Heart left ventricle (tissue), 13 donors: ENCODE measurements at regions not wholly inside any gene's neighbourhood (a gene's known extent, or its start where the extent isn't known, plus 50 kb on each side); places are given as distances from the start of the nearest gene placed in this dataset.

Source experiments
- CTCF ChIP-seq, 12 donors: fragments of 200-600 bp; sonication (generic) in 4 of 12; IDR thresholded peaks; one replicate each; pipeline versions ENCODE4 v1.5.0 to v1.8.0; 2018 to 2022; ENCODE audit warnings: antibody characterized with exemption in 12 of 12, mild to moderate bottlenecking in 5 of 12
- POLR2A ChIP-seq, 2 donors: fragments of 450-650 bp; IDR thresholded peaks; one replicate each; pipeline ENCODE4 v1.6.1; 2017; ENCODE audit warnings: antibody characterized with exemption in 2 of 2, mild to moderate bottlenecking in 2 of 2, moderate library complexity in 2 of 2
- donor health status: ischemic (EF 13 %, LVEDD 7.1; RV severe dilation, severe dysfunction).
- donor health status: DM: no; HTN: yes; CAD: no.
- donor health status: DM: no; HTN: no; CAD: no.
- donor health status: ischemic (EF 25% LVEDD 6.9; RV normal size, moderate dysfunction).
- donor health status: ischemic (EF 25% LVEDD 5.7; RV mildly dilated, moderate dysfunction).
- donor health status: ischemic (EF 35%, LVEDD 5.7; RV mildly dilated, moderate dysfunction).
- donor health status: nonischemic (EF 11% LVEDD 7.7; RV severe dilation, severe dysfunction).
- donor health status: DM: yes; HTN: yes; CAD: no.
- donor health status: PGD.
- donor health status: ischemic (EF 29% LVEDD 5.4; RV normal size, mild dysfunction).
- donor health status: nonischemic (EF 23%, LVEDD 6.1; RV moderate dilation, normal function).

DNA sequence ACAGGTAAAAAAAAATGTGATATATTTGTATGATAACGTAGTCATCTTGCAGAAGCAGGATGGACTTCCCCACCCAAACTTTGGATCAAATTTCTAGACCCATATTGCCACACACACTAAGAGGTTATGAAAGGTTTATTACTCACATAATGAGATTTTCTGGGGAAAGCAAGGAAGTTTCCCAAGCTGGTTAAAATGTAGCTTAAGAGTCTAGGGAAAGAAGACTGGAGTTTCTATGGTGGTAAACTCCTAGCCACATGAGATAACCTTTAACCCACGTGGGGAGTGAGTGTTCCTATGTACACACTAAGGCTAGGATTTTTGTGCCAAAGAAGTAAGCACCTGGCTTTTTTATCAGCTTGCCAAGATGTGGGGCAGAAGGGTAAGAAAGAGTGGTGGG is 335.7 kb upstream of the UBE2E3 start:
- TF ChIP-seq POLR2A (IDR thresholded peaks at IDR 0.05) (no peak), CTCF (IDR thresholded peaks at IDR 0.05) (no peak)
